CD4-positive, alpha-beta T cell treated with Interleukin-6 at 100 ng/mL for 8 hours (primary cell): ENCODE measurements at regions not wholly inside any gene's neighbourhood (a gene's known extent, or its start where the extent isn't known, plus 50 kb on each side); places are given as distances from the start of the nearest gene placed in this dataset.
"Not testable (repeated sequence)": the region's sequence is repeated elsewhere in the genome, so short reads cannot be mapped to it uniquely, and the experiment has no call there.

Experiments
- DNase-seq: peaks from one replicate; pipeline ENCODE4 v3.0.0-alpha.2; 2020; ENCODE audit warnings: mixed read lengths, low spot score

GRCh38 chr18:78505851-78506461 lies 473.7 kb upstream of the SALL3 start:
- no peak for DNase-seq

- DNase-seq = no peak
These were observed 472.4 kb upstream of the SALL3 start for GRCh38 chr18:78507217-78507616.

DNA sequence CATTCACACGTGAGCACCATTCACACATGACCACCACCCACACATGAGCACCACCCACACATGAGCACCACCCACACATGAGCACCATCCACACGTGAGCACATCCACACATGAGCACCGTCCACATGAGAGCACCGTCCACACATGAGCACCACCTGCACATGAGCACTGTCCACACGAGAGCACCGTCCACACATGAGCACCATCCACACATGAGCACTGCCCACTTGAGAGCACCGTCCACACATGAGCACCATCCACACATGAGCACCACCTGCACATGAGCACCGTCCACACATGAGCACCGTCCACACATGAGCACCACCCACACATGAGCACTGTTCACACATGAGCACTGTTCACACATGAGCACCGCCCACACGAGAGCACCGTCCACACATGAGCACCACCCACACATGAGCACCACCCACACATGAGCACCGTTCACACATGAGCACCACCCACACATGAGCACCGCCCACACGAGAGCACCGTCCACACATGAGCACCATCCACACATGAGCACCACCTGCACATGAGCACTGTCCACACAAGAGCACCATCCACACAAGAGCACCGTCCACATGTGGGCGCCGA lies 471.3 kb upstream of the SALL3 start:
- DNase-seq = not testable (repeated sequence)

- no peak for DNase-seq
These were observed 469.5 kb upstream of the SALL3 start for GRCh38 chr18:78510091-78510490.

DNA sequence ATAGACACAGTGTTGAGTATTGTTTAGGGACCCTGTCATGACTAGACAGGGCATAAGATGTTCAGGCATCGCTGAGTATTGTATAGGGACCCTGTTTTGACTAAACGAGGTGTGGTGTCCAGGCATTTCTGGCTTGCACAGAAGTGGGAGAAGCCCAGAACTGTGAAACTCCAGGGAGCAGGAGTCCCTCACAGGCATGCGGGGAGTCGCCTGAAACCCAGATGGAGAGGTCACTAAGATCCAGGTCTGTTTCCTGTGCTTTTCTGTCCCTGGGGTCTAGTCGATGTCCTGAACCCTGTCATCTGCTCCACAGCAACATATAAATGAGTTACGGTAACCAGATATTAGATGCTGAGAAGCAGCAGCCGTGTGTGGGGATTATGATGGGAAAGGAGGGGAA lies 469.0 kb upstream of the SALL3 start:
- no peak for DNase-seq

DNA sequence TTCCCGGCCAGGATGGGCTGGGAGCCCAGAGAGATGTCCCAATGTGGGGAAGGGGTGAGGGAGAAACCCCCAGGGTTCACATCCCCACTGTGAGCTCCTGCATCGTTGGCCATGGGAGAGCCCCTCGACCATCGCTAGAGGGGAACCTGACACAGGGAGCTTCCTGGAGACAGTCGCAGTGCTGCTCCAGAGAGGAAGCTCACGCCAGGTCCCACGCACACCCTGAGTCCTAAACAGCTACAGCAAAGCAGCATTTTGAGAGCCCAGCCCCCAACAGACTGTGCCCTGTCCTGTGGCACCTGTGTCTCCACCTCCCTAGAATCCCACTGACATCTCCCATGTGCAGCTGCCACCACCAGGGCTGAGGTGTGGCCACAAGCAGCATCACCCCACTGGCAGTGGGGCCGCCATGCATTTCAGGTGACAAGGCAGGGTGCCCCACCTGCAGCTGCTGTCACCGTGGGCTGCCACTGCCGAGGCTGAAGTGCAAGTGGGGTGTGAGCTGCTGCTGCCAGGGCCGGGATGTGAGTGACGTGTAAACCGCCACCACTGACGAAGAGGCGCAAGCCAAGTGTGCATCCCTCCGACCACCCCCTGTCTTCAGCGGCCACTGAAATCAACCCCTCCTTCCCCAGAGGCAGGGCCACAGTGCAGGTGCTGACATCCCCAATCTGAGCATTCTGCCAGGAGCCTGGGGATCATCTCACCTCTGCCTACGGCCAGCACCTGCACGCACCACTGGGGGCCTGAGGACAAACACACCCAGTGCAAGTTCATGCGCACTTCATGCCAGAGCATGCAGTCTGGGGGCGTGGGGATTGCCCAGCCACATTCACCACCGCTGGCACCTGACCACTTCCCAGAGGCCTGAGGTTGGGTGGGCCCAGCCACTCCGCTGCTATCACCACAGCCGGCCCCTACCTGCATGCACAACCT lies 467.7 kb upstream of the SALL3 start:
- DNase-seq = no peak

DNA sequence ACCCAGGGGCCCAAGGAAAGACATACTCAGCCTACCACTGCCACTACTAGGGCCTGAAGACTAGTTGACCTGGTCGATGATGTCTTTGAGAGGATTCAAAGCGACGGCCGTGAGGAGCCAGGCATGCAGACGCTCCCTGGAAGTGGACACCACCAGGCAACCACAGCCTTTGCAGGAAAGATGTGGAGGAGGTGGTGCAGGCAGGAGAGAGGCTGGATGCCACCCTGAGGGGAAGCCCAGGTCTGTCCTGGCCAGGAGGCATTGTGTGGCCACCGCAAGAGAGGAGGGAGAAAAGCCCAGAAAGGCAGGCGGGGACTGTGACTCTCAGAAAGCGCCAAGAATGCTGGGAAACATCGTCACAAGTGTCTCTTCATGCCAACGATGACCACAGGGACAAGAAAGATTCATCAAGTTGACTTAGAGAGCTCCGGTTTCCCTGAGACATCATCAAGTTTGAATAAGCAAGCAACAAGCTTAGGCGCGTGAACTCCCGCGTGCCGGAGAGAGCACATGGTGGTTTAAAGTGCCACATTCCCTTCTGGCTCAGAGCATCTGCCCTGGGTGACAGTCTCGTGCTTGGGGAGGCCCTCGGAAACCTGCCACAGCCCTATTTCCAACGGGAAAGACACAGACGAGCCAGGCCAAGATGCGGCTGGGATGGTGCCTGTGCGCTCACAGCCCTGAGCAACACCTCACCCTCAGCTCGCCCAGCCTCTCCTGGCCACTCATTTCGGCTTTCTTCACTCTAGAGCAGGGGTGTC lies 464.5 kb upstream of the SALL3 start:
- DNase-seq = no peak

GRCh38 chr18:78517328-78517727 lies 462.3 kb upstream of the SALL3 start:
- DNase-seq = no peak

DNA sequence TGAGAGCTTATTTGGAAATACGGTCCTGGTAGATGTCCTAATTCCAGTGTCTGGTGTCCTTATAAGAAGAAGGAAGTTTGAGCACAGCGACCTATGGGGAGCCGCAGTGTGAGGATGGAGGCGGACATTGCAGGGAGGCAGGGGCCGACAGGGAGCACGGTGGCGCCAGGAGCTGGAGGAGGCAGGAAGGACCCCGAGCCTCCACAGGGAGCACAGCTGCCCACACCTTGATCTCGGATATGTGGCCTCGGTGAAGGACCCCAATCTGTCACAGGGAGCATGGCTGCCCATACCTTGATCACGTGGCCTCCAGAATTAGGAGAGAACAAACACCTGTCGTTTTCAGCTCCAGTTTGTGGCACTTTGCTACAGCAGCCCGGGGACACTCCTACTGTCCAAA lies 461.6 kb upstream of the SALL3 start:
- DNase-seq = no peak

- no peak for DNase-seq
These were observed 460.8 kb upstream of the SALL3 start for GRCh38 chr18:78518805-78519204.

DNA sequence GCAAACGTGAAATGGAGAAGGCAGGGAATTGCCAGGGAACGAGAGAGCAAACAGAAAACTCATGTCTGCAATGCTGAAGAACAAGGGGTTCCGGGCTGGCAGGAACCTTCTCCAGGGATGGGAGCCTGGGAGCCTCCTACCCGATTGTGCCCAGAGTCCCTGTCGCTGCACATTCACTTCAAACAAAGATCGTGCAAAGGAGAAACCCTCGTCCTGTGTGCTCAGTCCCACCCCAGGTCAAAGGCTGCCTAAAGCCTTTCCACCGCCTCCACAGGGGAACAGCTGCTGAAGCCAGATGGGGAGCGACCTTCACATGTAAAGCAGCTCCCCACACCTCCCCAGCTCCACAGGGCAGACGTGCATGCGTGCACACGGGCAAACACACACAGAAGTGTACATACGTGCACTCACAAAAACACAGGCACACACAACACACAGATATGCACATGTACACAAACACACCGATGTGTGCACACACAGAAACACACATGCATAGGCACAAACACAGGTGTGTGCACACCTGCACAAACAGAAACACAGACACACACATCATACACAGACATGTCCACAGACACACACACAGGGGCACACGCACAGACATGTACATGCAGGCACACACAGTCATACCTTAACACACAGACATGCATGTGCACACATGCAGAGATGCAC lies 460.1 kb upstream of the SALL3 start:
- no peak for DNase-seq

- DNase-seq = no peak
These were observed 458.5 kb upstream of the SALL3 start for GRCh38 chr18:78521136-78521535.

GRCh38 chr18:78521744-78522143 lies 457.9 kb upstream of the SALL3 start:
- no peak for DNase-seq

- no peak for DNase-seq
These were observed 457.1 kb upstream of the SALL3 start for GRCh38 chr18:78522507-78522906.

- DNase-seq = no peak
These were observed 455.8 kb upstream of the SALL3 start for GRCh38 chr18:78523850-78524249.

DNA sequence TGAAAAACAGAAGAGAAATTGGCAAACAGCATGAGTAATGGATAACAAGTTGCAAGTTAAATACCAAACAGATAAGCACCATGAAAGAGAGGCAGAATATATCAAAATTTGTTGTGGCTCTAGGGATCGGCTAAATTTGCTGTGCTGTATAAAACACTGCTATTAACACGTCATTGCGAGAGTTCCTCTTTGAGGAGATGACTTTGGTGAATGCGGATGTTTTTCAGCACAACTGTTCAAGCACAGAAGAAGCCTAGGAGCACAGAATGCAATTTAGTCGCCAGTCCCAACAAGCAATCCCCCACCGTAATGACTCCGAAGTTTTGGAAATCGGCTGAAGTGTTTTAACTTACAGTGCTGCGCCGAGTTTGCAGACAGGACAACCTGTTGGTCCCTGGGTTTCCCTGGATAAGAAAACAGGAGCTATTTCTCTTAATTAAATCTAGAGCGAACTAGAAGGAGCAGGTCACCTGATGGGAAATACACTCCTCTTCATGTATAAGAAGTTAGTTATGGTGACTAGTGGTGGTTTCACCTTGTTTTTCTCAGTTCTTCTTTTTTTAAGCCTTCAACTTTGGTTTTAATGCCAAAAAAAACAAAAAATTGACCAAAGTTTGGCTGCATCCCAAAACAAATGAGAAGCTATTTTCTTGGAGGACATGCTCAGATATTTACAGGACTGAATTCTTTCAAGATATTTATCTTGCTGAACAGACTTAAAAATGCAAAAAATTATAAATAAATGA lies 454.1 kb upstream of the SALL3 start:
- no peak for DNase-seq

- no peak for DNase-seq
These were observed 453.3 kb upstream of the SALL3 start for GRCh38 chr18:78526275-78526674.

DNA sequence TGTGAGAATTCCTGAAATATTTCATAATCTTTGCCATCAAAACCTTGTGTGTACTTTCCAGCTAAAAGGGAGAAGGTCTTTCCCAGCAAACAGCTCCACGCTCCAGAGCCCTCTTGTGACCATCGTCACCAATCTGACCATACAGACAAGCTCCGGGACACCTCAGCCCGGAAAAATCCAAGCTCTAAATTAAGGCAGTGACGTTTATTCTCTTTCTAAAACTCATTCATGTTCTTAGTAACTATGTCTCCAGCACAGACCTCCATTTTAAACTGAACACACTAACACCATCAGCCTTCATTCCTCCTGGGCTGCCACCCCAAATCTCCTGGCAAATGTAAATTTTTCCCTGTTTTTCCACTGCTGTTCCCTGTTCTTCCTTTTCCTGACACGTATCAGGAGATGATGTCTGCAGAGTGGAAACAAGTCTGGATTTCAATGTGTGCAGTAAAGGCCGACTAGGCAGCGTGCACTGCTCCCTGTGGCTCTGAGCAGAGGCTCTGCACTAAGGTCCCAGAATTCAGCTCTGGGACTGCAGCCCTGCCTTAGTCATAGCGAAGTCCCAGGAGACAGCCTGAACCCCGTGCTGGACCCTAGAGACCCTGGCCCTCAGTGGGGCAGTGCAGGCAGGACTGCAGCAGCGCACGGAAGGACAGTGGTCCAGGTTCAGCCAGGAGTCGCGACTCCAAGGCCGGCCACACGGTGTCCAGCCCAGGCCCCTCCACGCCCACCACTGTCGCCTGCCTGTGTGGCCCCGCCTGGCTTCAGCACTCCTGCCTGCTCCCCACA lies 452.5 kb upstream of the SALL3 start:
- no peak for DNase-seq

GRCh38 chr18:78527984-78528383 lies 451.6 kb upstream of the SALL3 start:
- DNase-seq = no peak
